GM21381 (cell line): ENCODE measurements at regions not wholly inside any gene's neighbourhood (a gene's known extent, or its start where the extent isn't known, plus 50 kb on each side); places are given as distances from the start of the nearest gene placed in this dataset.
"Not testable (repeated sequence)": the region's sequence is repeated elsewhere in the genome, so short reads cannot be mapped to it uniquely, and the experiment has no call there.

Experiments
- ATAC-seq: cut with Tn5 transposase; IDR thresholded peaks from one replicate; pipeline ENCODE4 v1.9.1; 2021; ENCODE audit warnings: mild to moderate bottlenecking, moderate library complexity; ENCODE audit not compliant: unreplicated experiment

- ATAC-seq, result no peak
Observed at GRCh38 chr20:12112665-12113064, 195.0 kb downstream of the BTBD3 start.

GRCh38 chr20:12113075-12113467 lies 195.4 kb downstream of the BTBD3 start:
- no peak for ATAC-seq

GRCh38 chr20:12113468-12114371 lies 196.0 kb downstream of the BTBD3 start:
- no peak for ATAC-seq

GRCh38 chr20:12129114-12129513 lies 211.4 kb downstream of the BTBD3 start:
- not testable (repeated sequence) for ATAC-seq

- ATAC-seq, result not testable (repeated sequence)
Observed at GRCh38 chr20:12129532-12129931, 211.8 kb downstream of the BTBD3 start.

GRCh38 chr20:12130781-12131180 lies 213.1 kb downstream of the BTBD3 start:
- ATAC-seq, result no peak

- ATAC-seq, result no peak
Observed at GRCh38 chr20:12133553-12133952, 215.9 kb downstream of the BTBD3 start.

GRCh38 chr20:12145951-12146350 lies 228.3 kb downstream of the BTBD3 start:
- not testable (repeated sequence) for ATAC-seq

GRCh38 chr20:12152996-12153395 lies 235.3 kb downstream of the BTBD3 start:
- ATAC-seq, result no peak

- no peak for ATAC-seq
Observed at GRCh38 chr20:12153628-12154027, 235.9 kb downstream of the BTBD3 start.

- no peak for ATAC-seq
Observed at GRCh38 chr20:12156252-12156651, 238.6 kb downstream of the BTBD3 start.

GRCh38 chr20:12159261-12159660 lies 241.6 kb downstream of the BTBD3 start:
- ATAC-seq, result no peak

GRCh38 chr20:12161734-12162133 lies 244.0 kb downstream of the BTBD3 start:
- no peak for ATAC-seq

GRCh38 chr20:12166053-12166717 lies 248.5 kb downstream of the BTBD3 start:
- ATAC-seq, result no peak

GRCh38 chr20:12170406-12170805 lies 252.7 kb downstream of the BTBD3 start:
- ATAC-seq, result no peak

- ATAC-seq, result no peak
Observed at GRCh38 chr20:12171923-12172524, 254.3 kb downstream of the BTBD3 start.

- no peak for ATAC-seq
Observed at GRCh38 chr20:12173347-12174012, 255.8 kb downstream of the BTBD3 start.

GRCh38 chr20:12175538-12175937 lies 257.8 kb downstream of the BTBD3 start:
- no peak for ATAC-seq

GRCh38 chr20:12177657-12178293 lies 260.1 kb downstream of the BTBD3 start:
- ATAC-seq, result no peak

GRCh38 chr20:12179692-12180091 lies 262.0 kb downstream of the BTBD3 start:
- no peak for ATAC-seq
